Trophoblast cell (in vitro differentiated cells and primary cell): ENCODE measurements at regions not wholly inside any gene's neighbourhood (a gene's known extent, or its start where the extent isn't known, plus 50 kb on each side); places are given as distances from the start of the nearest gene placed in this dataset.

Experiments
- DNase-seq, 2 donors: peaks; one replicate each; pipeline ENCODE4 v3.0.0-alpha.2; 2016
- H2AFZ ChIP-seq: 2 replicates; pipeline ENCODE4 v1.6.1; 2013; ENCODE audit warnings: low read length, moderate library complexity, mild to moderate bottlenecking; ENCODE audit not compliant: insufficient read depth, poor library complexity
- H2AK5ac ChIP-seq: 2 replicates; pipeline ENCODE4 v1.6.1; 2013; ENCODE audit warnings: mild to moderate bottlenecking, low read length
- H2BK120ac ChIP-seq: 2 replicates; pipeline ENCODE4 v1.6.1; 2013; ENCODE audit warnings: low read length, mild to moderate bottlenecking, moderate library complexity; ENCODE audit not compliant: insufficient read depth, poor library complexity
- H2BK12ac ChIP-seq: 2 replicates; pipeline ENCODE4 v1.6.1; 2013; ENCODE audit warnings: mild to moderate bottlenecking, low read length, moderate library complexity
- H2BK5ac ChIP-seq: 2 replicates; pipeline ENCODE4 v1.6.1; 2013; ENCODE audit warnings: low read length, low read depth, moderate library complexity, mild to moderate bottlenecking; ENCODE audit not compliant: poor library complexity
- H3K14ac ChIP-seq: 2 replicates; pipeline ENCODE4 v1.6.1; 2013; ENCODE audit warnings: mild to moderate bottlenecking, low read length
- H3K18ac ChIP-seq: 2 replicates; pipeline ENCODE4 v1.6.1; 2013; ENCODE audit warnings: mild to moderate bottlenecking, low read length
- H3K23ac ChIP-seq: 2 replicates; pipeline ENCODE4 v1.6.1; 2013; ENCODE audit warnings: low read length
- H3K27ac ChIP-seq: 2 replicates; pipeline ENCODE4 v1.5.1; 2013; ENCODE audit warnings: low read depth, mild to moderate bottlenecking, inconsistent platforms, low read length, moderate library complexity
- H3K27me3 ChIP-seq: 2 replicates; pipeline ENCODE4 v1.6.1; 2013; ENCODE audit warnings: inconsistent platforms, mild to moderate bottlenecking, low read length, moderate library complexity; ENCODE audit not compliant: insufficient read depth
- H3K36me3 ChIP-seq, 2 experiments: 1 replicate in 1 of 2; 2 replicates in 1 of 2; pipeline ENCODE4 v1.6.1; 2013; ENCODE audit warnings: low read length in 2 of 2, mild to moderate bottlenecking in 2 of 2, moderate library complexity in 1 of 2; ENCODE audit not compliant: insufficient read depth in 2 of 2, control insufficient read depth in 1 of 2
- H3K4ac ChIP-seq: 2 replicates; pipeline ENCODE4 v1.6.1; 2013; ENCODE audit warnings: low read depth, mild to moderate bottlenecking, low read length, moderate library complexity
- H3K4me1 ChIP-seq, 2 experiments: 1 replicate in 1 of 2; 2 replicates in 1 of 2; pipeline ENCODE4 v1.6.1; 2013; ENCODE audit warnings: low read length in 2 of 2, mild to moderate bottlenecking in 2 of 2, moderate library complexity in 1 of 2; ENCODE audit not compliant: insufficient read depth in 2 of 2, control insufficient read depth in 1 of 2
- H3K4me2 ChIP-seq: 2 replicates; pipeline ENCODE4 v1.6.1; 2013; ENCODE audit warnings: inconsistent platforms, mild to moderate bottlenecking, low read length, moderate library complexity
- H3K4me3 ChIP-seq: 2 replicates; pipeline ENCODE4 v1.5.1; 2013; ENCODE audit warnings: mild to moderate bottlenecking, low read depth, low read length, inconsistent platforms
- H3K79me1 ChIP-seq: one replicate; pipeline ENCODE4 v1.6.1; 2013; ENCODE audit warnings: low read length
- H3K79me2 ChIP-seq: 2 replicates; pipeline ENCODE4 v1.6.1; 2013; ENCODE audit warnings: low read length, mild to moderate bottlenecking; ENCODE audit not compliant: control insufficient read depth, insufficient read depth, poor library complexity
- H3K9ac ChIP-seq: 2 replicates; pipeline ENCODE4 v1.6.1; 2013; ENCODE audit warnings: mild to moderate bottlenecking, low read length
- H3K9me3 ChIP-seq: 2 replicates; pipeline ENCODE4 v1.6.1; 2013; ENCODE audit warnings: low read depth, mild to moderate bottlenecking, control low read depth, inconsistent platforms, low read length; ENCODE audit not compliant: insufficient read depth
- H4K12ac ChIP-seq: 2 replicates; pipeline ENCODE4 v1.6.1; 2013; ENCODE audit warnings: low read depth, mild to moderate bottlenecking, low read length, moderate library complexity
- H4K8ac ChIP-seq: 2 replicates; pipeline ENCODE4 v1.6.1; 2013; ENCODE audit warnings: low read depth, mild to moderate bottlenecking, low read length, moderate library complexity
- H4K91ac ChIP-seq: one replicate; pipeline ENCODE4 v1.6.1; 2013; ENCODE audit warnings: low read depth, mild to moderate bottlenecking, low read length, moderate library complexity
- WGBS: extraction: QIAGEN DNeasy Blood & Tissue Kit; methylation state at CpG from one replicate; pipeline ENCODE4 v1.1.7; 2013; ENCODE audit warnings: missing lambda C conversion rate; ENCODE audit not compliant: insufficient read length, insufficient coverage; ENCODE audit errors: extremely low coverage; 5-methylcytosine and 5-hydroxymethylcytosine counted together

GRCh38 chr9:99366183-99366582 lies 144.1 kb downstream of the SEC61B start:
- H3K79me1 ChIP-seq, result peaks cover 3% of the 10 kb centered on the region
- no peak overlapping the region for H3K4me3 ChIP-seq
- H4K12ac ChIP-seq, result no peak overlapping the region
- no peak overlapping the region for H2BK120ac ChIP-seq
- no peak overlapping the region for H4K91ac ChIP-seq
- no peak overlapping the region for H3K9ac ChIP-seq
- no peak overlapping the region for H4K8ac ChIP-seq
- no peak overlapping the region for H3K14ac ChIP-seq
- H3K79me2 ChIP-seq, result no peaks in the 10 kb centered on the region
- no peak overlapping the region for H2AK5ac ChIP-seq
- H3K4me2 ChIP-seq, result no peak overlapping the region
- no peak overlapping the region for H2BK12ac ChIP-seq
- no peak overlapping the region for H2AFZ ChIP-seq
- H3K4ac ChIP-seq, result no peak overlapping the region
- H3K4me1 ChIP-seq, result peaks cover 12 to 19% of the 10 kb centered on the region in 2 experiments
- no peak for DNase-seq
- H3K27me3 ChIP-seq, result no peaks in the 10 kb centered on the region
- no CpG with 5 or more reads among the region's 9 CpGs for WGBS
- H3K18ac ChIP-seq, result no peak overlapping the region
- H3K36me3 ChIP-seq, result no peaks in the 10 kb centered on the region
- H2BK5ac ChIP-seq, result no peak overlapping the region
- H3K27ac ChIP-seq, result no peak overlapping the region
- H3K9me3 ChIP-seq, result peaks cover 2% of the 10 kb centered on the region
- no peak overlapping the region for H3K23ac ChIP-seq

- Histone ChIP-seq H3K4me3 (no peak overlapping the region), H3K9ac (no peak overlapping the region), H3K23ac (no peak overlapping the region), H3K79me2 (no peaks in the 10 kb centered on the region), H2BK5ac (no peak overlapping the region), H3K36me3 (no peaks in the 10 kb centered on the region), H3K79me1 (peaks cover 3% of the 10 kb centered on the region), H3K14ac (no peak overlapping the region), H3K18ac (no peak overlapping the region), H3K27ac (no peak overlapping the region), H4K91ac (no peak overlapping the region), H3K9me3 (peaks cover 2% of the 10 kb centered on the region), H3K4me1 (peaks cover 15 to 22% of the 10 kb centered on the region in 2 experiments), H2AK5ac (no peak overlapping the region), H4K8ac (no peak overlapping the region), H2BK12ac (no peak overlapping the region), H4K12ac (no peak overlapping the region), H3K27me3 (no peaks in the 10 kb centered on the region), H2AFZ (no peak overlapping the region), H3K4ac (no peak overlapping the region), H2BK120ac (no peak overlapping the region), H3K4me2 (no peak overlapping the region)
- DNase-seq, result no peak
- WGBS, result no CpG with 5 or more reads among the region's 4 CpGs
These were observed 144.5 kb downstream of the SEC61B start for GRCh38 chr9:99366621-99367020.

GRCh38 chr9:99368341-99369326 lies 146.6 kb downstream of the SEC61B start:
- Histone ChIP-seq H3K79me1 (peaks cover 3% of the 10 kb centered on the region), H3K9ac (no peak overlapping the region), H2BK12ac (no peak overlapping the region), H3K27me3 (no peaks in the 10 kb centered on the region), H3K4me2 (peak overlapping the region; percentile 8), H3K18ac (peak overlapping the region; percentile 17), H3K27ac (peak overlapping the region; percentile 23), H2AFZ (no peak overlapping the region), H3K4me3 (no peak overlapping the region), H3K4ac (no peak overlapping the region), H3K23ac (no peak overlapping the region), H3K36me3 (no peaks in the 10 kb centered on the region), H2BK120ac (peak overlapping the region; percentile 20), H3K79me2 (no peaks in the 10 kb centered on the region), H4K91ac (peak overlapping the region; percentile 54), H2BK5ac (peak overlapping the region; percentile 11), H2AK5ac (no peak overlapping the region), H3K9me3 (peaks cover 2% of the 10 kb centered on the region), H3K14ac (no peak overlapping the region), H4K8ac (no peak overlapping the region), H4K12ac (no peak overlapping the region), H3K4me1 (peaks cover 15 to 22% of the 10 kb centered on the region in 2 experiments)
- no CpG with 5 or more reads among the region's 31 CpGs for WGBS
- peak; percentile 74 to 81 for DNase-seq

- Histone ChIP-seq H2BK5ac (no peak overlapping the region), H3K79me2 (no peaks in the 10 kb centered on the region), H3K14ac (no peak overlapping the region), H4K12ac (no peak overlapping the region), H4K8ac (no peak overlapping the region), H3K36me3 (no peaks in the 10 kb centered on the region), H3K4me3 (no peak overlapping the region), H2BK120ac (no peak overlapping the region), H3K4me2 (no peak overlapping the region), H3K23ac (no peak overlapping the region), H2BK12ac (no peak overlapping the region), H3K4me1 (peaks cover 15 to 22% of the 10 kb centered on the region in 2 experiments), H3K27me3 (no peaks in the 10 kb centered on the region), H3K4ac (no peak overlapping the region), H4K91ac (peak overlapping the region; percentile 23), H3K79me1 (peaks cover 3% of the 10 kb centered on the region), H3K9ac (no peak overlapping the region), H3K18ac (no peak overlapping the region), H3K27ac (no peak overlapping the region), H2AK5ac (no peak overlapping the region), H2AFZ (no peak overlapping the region), H3K9me3 (peaks cover 2% of the 10 kb centered on the region)
- no CpG with 5 or more reads among the region's 9 CpGs for WGBS
- peak in 1 of 2 donors; percentile 4 for DNase-seq
These were observed 147.2 kb downstream of the SEC61B start for GRCh38 chr9:99369327-99369722.
